Stimulated activated CD4-positive, alpha-beta T cell treated with anti-CD3 and anti-CD28 coated beads, Interleukin-4, amount 100 ng/mL, for 48 hours (primary cell): ENCODE measurements at regions not wholly inside any gene's neighbourhood (a gene's known extent, or its start where the extent isn't known, plus 50 kb on each side); places are given as distances from the start of the nearest gene placed in this dataset.

Experiments
- DNase-seq, 2 donors: peaks; one replicate each; pipeline ENCODE4 v3.0.0-alpha.2; 2020; ENCODE audit warnings: low read depth in 2 of 2

DNA sequence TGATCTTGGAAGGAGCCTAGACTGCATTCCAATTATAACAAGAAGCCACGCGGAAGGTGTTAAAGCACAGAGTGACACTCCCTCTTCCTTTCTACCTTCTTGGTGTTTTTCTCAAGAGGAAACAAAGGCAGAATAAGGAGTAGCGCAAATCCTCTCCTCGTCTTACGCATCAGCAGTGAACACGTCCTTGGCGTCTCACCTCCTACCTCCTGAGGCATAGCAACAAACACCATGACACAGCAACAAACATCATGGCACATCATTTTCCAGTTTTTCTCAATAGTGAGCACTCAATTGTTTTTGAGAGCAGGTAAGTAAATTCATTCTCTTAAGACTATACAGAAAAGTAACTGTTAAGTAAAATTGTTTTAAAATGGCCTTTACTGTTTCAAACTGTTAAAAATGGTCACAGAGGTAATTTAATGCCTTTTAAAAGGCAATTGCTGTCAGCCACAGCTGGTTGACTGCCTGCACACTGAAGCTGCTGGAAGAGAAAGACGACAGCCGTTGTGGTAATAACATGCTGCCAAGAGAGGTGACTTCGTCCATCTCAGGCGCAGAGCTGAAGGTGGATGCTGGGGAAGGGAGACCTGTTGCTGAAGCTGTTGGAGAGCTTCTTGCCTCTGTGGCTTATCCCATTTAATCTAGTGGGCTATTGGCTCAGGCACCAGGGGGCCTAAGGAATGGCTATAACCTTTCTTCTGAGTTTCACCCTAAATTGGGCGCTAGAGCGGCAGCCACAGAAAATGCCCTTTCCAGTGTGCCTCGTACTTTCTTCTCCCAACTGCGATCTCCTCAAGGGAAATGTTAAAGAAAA, 703.7 kb downstream of the UQCRFS1 start:
- no peak for DNase-seq

DNA sequence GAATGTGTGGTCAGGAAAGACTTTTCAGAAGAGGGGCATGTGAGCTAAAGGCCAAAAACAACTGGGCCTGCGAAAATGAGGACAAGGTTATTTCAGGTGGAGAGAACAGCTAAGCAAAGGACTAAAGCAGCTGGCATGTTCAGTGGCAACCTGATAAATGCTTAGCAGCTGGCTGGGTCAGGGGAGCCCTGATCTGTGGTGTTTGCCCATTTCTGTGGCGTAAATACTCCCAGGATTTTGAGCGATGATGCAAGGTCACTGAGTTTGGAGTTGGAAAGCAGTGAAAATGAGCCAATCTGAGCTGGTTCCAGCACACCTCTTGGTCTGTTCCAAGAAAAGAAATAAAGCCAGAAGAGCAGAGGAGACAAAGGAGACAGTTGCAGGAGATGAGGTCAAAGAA, 704.3 kb downstream of the UQCRFS1 start:
- no peak for DNase-seq

DNA sequence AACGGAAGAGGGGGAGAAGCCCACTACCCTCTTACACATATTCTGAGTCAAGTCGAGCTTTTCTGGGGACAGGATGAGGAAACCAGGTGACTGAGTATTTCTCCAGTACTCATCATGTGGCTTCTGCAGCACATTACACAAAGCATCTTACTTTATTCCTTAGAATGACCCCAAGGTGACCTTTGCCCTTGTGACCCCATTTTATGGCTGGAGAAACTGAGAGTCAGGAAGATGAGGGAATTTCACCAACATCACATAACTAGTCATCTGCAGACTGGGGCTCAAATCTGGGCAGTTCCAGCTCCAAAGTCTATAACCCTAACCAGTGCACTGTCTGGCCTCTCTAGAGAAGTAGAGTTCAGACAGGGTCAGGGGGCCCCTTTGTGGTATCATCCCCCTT, 707.0 kb downstream of the UQCRFS1 start:
- no peak for DNase-seq

DNA sequence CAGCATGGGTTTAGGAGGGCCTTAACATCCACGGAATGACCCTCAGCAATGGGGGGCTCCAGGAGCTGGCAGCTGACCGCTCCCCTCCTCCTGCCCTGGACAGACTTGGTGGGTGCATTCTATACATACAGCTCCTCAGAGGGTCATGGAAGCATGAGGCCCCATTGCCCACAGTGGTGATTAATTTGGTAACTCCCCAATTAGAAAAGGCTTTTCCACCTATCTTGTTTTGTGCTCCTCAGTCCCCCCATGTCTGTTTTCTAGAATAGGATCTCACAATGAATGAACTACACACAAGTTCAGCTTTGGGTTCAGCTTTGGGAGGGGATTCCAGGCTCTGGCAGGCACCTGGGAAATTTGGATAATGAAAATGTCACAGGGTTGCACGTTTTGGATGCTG, 707.8 kb downstream of the UQCRFS1 start:
- no peak for DNase-seq

- DNase-seq, result no peak
Observed at GRCh38 chr19:28504727-28505126, 708.2 kb downstream of the UQCRFS1 start.

DNA sequence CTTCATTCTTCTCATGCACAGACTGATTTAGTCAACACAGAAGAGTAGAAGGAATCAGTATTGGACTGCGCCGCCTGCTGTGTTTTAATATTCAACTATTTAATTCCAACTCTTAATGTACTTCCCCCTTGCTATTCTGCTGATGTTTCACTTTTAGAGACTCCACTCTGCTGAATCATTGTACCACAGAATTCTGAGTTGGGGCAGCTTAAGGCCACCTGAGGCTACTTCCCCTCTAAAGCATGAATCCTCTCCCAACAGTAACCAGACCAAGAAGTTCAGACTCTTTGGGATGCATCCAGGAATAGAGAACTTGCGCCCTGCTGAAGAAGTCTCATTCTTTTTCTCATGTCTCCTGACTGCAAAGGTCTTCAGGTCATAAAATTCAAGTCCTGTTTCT, 708.8 kb downstream of the UQCRFS1 start:
- no peak for DNase-seq

DNA sequence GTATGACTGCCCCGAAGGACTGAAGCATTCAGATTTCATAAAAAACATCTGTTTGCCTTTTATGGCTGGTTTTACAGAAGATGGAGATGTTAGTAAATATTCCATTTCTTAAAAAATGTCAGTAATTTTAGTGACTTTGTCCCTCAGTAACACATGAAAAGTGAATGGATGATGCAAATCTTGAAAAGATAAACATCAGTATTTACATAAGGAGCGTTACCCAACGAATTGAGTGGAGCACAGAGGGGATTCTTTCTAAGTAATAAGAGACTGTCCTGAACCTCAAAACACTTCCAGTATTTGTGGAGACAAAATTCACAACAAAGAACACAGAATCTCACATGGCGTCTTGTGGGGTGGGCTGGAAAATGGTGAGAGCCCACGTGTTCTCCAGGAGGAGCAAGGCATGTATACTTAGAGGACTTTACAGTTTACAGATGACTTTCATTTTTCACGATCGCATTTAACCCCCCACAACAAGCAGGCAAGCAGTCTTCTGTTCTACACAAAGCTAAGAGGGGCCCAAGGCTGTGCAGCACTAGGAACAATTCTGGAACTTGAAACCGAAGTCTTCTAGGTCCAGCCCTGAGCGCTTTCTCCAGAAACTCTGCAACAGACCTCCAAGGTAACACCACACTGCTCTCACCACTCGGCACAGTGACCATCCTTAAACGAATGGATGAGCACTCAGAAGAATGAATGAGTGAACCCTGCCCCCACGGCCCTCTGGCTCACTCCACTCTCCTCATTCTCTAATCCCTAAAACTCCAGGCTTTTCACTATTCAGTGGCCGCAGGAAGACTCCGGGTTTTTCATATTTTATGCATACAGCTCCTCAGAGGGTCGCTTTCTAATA, 709.8 kb downstream of the UQCRFS1 start:
- no peak for DNase-seq

- DNase-seq, result no peak
Observed at GRCh38 chr19:28501976-28502375, 711.0 kb downstream of the UQCRFS1 start.

DNA sequence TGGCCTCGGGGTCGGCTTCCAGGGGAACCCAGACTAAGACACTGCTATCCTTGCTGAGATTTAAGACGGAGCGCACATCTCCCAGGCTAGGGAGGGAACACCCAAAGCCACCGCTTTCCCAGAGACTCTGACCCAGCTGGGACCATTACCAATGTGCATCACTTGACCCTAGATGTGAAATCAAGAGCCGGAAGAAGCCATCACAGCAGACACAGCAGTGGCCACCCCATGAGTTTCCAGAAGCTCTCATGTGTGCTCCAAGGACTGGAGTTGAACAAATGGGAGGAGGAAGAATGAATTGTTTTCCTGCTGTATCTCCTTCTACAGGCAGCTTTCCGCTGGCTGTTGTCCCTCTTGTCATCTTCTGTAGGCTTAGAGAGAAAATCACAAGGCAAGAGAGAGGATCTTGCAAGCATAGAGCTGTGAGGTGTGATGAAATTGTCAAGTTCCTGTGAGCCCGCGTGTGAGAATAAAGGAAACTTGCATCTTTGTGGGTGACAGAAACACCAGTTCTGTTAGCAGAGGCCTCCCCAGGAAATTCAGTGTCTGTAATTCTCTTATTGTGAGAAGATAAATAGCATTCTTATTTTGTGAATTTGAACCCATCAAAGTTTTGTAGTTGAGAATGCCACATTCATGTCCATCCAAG, 711.8 kb downstream of the UQCRFS1 start:
- no peak for DNase-seq

DNA sequence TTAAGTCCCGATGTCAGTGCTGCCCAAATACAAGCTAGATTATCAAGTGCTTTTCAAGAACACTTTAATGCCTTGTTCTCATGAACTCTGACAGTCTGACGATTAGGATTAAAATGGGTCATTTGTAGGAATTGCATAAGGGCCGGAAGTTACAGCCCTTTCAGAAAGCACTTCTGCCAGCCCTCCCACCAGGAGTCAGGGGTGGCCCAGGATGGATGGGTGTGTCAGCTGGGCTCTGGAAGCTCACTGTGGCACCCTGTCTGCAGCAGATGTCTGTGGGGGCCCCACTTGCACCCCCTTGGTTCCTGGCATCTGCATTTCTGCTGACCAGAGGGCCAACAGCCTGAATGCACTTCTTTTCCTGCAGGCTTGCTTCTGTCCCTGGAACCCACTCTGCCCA, 712.7 kb downstream of the UQCRFS1 start:
- DNase-seq, result no peak

DNA sequence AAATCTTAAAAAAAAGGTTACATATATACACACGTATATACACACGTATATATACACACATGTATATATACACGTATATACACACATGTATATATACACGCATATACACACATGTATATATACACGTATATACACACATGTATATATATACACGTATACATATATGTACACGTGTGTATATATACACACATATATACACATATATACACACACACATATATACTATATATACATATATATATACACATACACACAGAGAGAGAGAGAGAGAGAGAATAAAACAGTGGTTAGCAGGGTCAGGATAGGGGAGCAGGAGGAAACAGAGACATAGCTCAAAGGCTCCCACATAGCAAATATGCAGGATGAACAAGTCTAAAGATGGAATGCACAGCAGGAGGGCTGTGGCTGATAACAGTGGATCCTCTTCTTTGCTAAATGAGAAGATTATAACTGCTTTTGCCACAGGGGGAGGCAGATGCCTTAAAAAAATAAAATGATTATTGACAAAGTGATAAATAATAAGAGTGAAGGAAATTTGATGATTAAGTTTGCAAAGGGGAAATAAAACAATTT, 714.5 kb downstream of the UQCRFS1 start:
- DNase-seq, result no peak

- no peak for DNase-seq
Observed at GRCh38 chr19:28497887-28498286, 715.1 kb downstream of the UQCRFS1 start.

GRCh38 chr19:28497137-28497536, 715.8 kb downstream of the UQCRFS1 start:
- no peak for DNase-seq

DNA sequence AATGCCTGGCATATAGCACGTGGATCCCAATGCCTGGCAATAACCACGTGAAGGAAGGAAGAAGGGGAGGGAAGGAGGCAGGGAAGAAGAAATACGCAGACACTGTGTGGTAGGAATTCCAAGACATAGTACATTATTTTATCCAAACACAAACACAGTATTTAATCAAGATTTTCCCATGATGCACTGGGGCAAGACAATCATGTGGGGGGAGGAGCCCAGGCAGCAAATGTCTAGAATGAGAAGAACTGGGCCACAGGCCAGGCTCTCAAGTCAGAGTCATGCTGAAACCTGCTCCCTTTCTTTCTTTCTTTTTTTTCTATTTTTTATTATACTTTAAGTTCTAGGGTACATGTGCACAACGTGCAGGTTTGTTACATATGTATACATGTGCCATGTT, 717.9 kb downstream of the UQCRFS1 start:
- DNase-seq, result no peak

DNA sequence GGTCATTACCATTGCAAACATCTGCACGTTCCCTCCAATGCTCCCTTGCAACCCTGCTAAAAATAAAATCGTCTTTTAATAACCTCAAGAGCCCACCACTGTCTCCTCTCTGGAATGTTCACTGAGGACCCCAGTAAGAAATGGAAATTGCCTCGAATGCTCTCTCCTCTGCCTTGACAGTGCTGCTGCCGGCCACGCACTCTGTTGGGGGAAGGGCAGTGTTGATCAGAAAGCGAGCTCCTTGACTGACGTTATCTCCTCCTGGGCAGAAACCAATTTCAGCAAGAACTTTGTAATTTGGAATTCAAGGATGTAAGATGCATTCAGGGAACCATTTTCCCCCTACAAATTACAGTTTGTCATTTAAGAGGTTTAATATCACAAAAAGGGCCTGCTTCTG, 718.5 kb downstream of the UQCRFS1 start:
- DNase-seq, result no peak

DNA sequence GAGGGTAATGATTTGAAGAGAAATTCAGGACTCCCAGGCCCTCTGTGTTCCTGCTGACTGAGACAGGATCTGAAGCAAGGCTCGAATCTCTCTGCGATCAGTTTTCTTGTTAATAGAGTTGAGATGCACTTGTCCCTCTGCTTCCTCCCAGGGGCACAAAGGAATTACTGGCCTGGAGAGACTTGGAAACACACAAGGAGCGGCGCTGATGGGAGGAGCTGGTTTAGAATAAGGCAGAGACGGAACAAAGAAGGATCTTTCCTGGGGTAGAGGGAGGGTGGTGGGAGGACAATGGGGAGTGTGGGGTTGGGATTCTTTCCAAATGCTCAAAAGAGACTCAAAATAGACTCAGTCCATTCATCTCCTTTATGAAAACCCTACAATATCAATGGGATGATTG, 719.1 kb downstream of the UQCRFS1 start:
- no peak for DNase-seq

DNA sequence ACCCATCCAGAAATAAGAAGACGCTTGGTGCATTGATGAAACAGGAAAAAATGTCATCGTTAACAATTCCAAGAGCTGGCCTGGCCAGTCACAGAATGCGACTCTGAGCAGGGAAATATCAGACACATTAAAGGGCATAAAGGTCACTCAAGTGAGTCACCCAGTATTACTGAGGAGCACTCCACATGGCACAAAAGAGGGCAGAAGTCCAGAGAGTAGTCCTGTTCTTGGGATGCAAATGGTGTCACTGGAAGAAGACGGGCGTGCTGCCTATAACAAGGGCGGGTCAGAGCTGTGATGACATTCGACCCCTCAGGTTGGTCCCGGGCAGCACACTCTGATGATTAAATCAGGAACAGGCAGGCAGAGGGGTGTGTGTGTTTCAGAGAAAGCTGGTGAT, 720.3 kb downstream of the UQCRFS1 start:
- no peak for DNase-seq

GRCh38 chr19:28492201-28492600, 720.8 kb downstream of the UQCRFS1 start:
- DNase-seq, result no peak

DNA sequence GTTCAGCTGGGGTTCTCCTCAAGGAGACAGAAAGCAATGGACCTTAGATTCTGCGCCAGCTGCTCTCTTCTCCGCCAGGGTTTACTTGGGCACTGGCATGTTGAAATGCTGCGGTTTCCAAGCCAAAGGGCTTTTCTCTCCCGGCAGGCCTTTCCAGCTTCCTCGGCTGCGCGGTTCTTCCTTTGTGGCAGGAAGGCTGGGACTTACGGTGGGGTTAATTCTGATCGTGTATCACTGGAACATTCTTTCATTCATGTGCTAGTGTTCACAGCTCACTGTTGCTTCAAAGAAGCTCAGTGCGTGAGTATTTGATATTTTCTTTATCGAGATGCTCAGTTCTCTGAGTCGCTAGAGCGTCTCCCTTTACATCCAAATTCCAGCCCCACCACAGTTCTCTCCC, 723.2 kb downstream of the UQCRFS1 start:
- no peak for DNase-seq

- DNase-seq, result no peak
Observed at GRCh38 chr19:28489126-28489660, 723.8 kb downstream of the UQCRFS1 start.

- no peak for DNase-seq
Observed at GRCh38 chr19:28487999-28488398, 725.0 kb downstream of the UQCRFS1 start.

DNA sequence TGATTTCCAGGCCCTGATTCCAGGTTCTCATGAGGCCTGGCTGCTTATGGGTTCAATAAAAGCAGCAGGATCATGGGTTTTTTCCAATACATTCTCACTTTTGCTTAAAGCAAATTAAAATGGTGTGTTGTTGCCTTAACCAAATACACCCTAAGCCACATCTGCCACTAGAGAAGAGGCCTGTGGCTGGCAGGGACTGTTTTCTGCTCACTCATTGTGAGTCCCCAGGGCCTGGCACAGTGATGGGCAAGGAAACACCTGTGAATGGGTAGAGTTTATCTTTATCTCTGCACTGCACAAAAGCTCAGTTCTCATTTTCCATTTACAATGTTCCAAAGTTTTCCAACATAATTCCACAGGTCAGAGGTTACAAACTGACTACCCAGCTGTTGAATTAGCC, 726.0 kb downstream of the UQCRFS1 start:
- DNase-seq, result no peak
